Muscle layer of duodenum (tissue), 2 donors: ENCODE measurements at regions not wholly inside any gene's neighbourhood (a gene's known extent, or its start where the extent isn't known, plus 50 kb on each side); places are given as distances from the start of the nearest gene placed in this dataset.
"Not testable (repeated sequence)": the region's sequence is repeated elsewhere in the genome, so short reads cannot be mapped to it uniquely, and the experiment has no call there.

Source experiments
- H3K27ac ChIP-seq: one replicate; pipeline ENCODE4 v1.7.0; 2013; ENCODE audit warnings: mild to moderate bottlenecking, low read length
- H3K27me3 ChIP-seq: one replicate; pipeline ENCODE4 v1.7.0; 2013; ENCODE audit warnings: low read depth, mild to moderate bottlenecking, control low read depth, low read length
- H3K36me3 ChIP-seq, 2 donors: one replicate each; pipeline ENCODE4 v1.7.0; 2013; ENCODE audit warnings: low read length in 2 of 2, control low read depth in 1 of 2, mild to moderate bottlenecking in 1 of 2; ENCODE audit not compliant: insufficient read depth in 2 of 2, control insufficient read depth in 1 of 2
- H3K4me1 ChIP-seq, 2 donors: one replicate each; pipeline ENCODE4 v1.7.0; 2013; ENCODE audit warnings: low read length in 2 of 2, mild to moderate bottlenecking in 2 of 2, control low read depth in 1 of 2, moderate library complexity in 1 of 2; ENCODE audit not compliant: insufficient read depth in 2 of 2, control insufficient read depth in 1 of 2
- H3K4me3 ChIP-seq, 2 donors: one replicate each; pipeline ENCODE4 v1.7.0; 2013; ENCODE audit warnings: low read length in 2 of 2, low read depth in 1 of 2, mild to moderate bottlenecking in 1 of 2
- H3K9me3 ChIP-seq, 2 donors: one replicate each; pipeline ENCODE4 v1.7.0; 2013; ENCODE audit warnings: low read length in 2 of 2, control low read depth in 1 of 2, mild to moderate bottlenecking in 1 of 2; ENCODE audit not compliant: control insufficient read depth in 1 of 2
- donor health status: healthy.

GRCh38 chrY:7336023-7336873, 424.7 kb upstream of the AMELY start:
- Histone ChIP-seq H3K27me3 (no peaks in the 10 kb centered on the region), H3K27ac (no peak overlapping the region), H3K36me3 (peaks cover 0 to 3% of the 10 kb centered on the region in 2 donors), H3K4me1 (peaks cover 0 to 5% of the 10 kb centered on the region in 2 donors), H3K9me3 (no peaks in the 10 kb centered on the region), H3K4me3 (no peak overlapping the region)

DNA sequence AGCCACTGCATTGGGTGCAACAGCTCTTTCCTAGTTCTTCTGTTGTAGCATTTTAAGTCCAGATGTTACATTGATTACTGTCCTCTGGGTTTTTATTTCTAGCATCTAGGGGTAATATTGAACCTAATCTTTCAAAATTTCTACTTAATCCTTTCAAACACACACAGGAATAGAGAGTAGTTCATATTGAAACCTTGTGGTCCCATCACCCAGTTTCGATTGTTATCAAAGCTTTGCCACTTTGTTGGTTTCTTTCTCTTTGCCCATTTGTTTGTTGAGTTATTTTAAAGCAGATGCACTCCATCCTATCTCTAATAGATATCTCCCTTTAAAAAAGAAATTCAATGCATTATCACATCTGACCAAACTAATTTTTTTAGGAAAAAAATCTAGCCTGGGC, 422.9 kb upstream of the AMELY start:
- peaks cover 0 to 3% of the 10 kb centered on the region in 2 donors for H3K36me3 ChIP-seq
- H3K4me1 ChIP-seq, result peaks cover 0 to 2% of the 10 kb centered on the region in 2 donors
- H3K27me3 ChIP-seq, result no peaks in the 10 kb centered on the region
- no peaks in the 10 kb centered on the region for H3K9me3 ChIP-seq
- H3K4me3 ChIP-seq, result no peak overlapping the region
- no peak overlapping the region for H3K27ac ChIP-seq

GRCh38 chrY:7326296-7327246, 415.0 kb upstream of the AMELY start:
- Histone ChIP-seq H3K4me1 (no peaks in the 10 kb centered on the region), H3K36me3 (peaks cover 0 to 7% of the 10 kb centered on the region in 2 donors), H3K4me3 (no peak overlapping the region), H3K27me3 (no peaks in the 10 kb centered on the region), H3K9me3 (no peaks in the 10 kb centered on the region), H3K27ac (no peak overlapping the region)

DNA sequence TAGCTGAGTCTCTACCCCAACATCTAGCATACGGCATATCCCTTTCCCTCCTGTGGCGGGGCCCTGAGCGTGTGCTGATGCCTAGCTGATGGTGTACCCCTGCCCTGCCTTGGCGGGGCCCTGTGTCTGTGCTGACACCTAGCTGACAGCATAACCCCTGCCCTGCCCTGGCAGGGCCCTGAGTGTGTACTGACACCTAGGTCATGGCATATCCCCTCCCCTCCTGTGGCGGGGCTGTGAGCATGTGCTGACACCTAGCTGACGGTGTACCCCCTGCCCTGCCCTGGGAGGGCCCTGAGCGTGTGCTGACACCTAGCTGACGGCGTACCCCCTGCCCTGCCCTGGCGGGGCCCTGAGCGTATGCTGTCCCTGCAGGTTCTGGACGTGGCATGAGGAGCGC, 414.0 kb upstream of the AMELY start:
- no peak overlapping the region for H3K27ac ChIP-seq
- no peak overlapping the region for H3K4me3 ChIP-seq
- peaks cover 0 to 7% of the 10 kb centered on the region in 2 donors for H3K36me3 ChIP-seq
- H3K4me1 ChIP-seq, result no peaks in the 10 kb centered on the region
- no peaks in the 10 kb centered on the region for H3K27me3 ChIP-seq
- H3K9me3 ChIP-seq, result no peaks in the 10 kb centered on the region

DNA sequence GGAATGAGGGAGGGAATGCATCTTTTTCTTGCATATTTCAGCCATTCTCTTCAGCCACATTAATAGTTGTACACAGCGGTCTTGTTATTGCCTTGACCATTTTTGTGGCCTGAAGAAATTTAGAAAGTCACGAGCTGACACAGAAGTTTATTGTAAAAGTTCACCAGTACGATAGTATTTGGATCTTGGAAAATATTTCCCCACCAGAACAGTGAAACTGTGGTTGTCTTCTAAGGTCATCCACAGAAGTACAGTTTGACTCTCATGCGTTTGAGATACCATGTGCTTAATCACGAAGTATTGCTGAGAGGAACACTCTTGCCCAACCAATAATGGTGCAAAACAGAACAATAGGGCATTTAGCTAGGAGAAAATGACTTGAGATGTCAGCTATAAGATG, 409.2 kb upstream of the AMELY start:
- Histone ChIP-seq H3K4me1 (peaks cover 0 to 4% of the 10 kb centered on the region in 2 donors), H3K27me3 (no peaks in the 10 kb centered on the region), H3K27ac (no peak overlapping the region), H3K4me3 (no peak overlapping the region), H3K9me3 (no peaks in the 10 kb centered on the region), H3K36me3 (peaks cover 0 to 7% of the 10 kb centered on the region in 2 donors)

DNA sequence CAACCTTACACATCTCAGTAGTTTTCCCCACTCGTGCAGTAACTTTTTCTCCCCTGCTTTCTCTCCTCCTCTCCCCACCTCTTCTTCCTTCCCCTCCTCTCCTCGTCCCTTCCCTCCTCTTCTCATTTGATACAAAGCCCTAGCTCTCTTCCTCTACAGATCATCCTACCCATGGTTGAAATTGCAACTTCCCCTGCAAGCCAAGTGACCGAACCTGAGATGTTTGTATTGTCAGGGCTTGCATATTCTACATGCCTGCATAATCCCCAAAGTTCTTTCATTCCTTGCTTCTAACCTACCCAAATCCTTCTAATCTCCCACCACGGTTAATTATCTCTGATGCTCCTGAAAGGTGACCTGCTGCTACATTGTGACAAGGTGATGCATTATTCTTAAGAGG, 408.6 kb upstream of the AMELY start:
- not testable (repeated sequence) for H3K9me3 ChIP-seq, H3K4me1 ChIP-seq, H3K4me3 ChIP-seq, H3K27ac ChIP-seq, H3K36me3 ChIP-seq, H3K27me3 ChIP-seq

DNA sequence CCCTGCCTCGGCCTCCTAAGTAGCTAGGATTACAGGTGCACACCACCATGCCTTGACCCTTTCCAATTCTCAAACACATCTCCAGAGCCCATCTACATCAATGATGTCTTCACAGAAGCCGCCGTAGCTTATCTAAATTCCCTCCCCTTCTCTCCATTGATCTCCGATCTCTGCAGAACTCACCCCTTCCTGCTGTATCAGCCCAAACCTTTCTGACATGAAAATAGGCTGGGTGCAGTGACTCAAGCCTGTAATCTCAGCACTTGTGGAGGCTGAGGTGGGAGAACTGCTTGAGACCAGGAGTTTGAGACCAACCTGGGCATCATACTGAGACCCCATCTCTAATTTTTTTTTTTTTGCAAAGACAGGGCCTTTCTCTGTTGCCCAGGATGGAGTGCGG, 406.6 kb upstream of the AMELY start:
- H3K4me1 ChIP-seq, result peaks cover 0 to 4% of the 10 kb centered on the region in 2 donors
- no peak overlapping the region for H3K27ac ChIP-seq
- H3K4me3 ChIP-seq, result no peak overlapping the region
- peaks cover 0 to 7% of the 10 kb centered on the region in 2 donors for H3K36me3 ChIP-seq
- H3K9me3 ChIP-seq, result no peaks in the 10 kb centered on the region
- H3K27me3 ChIP-seq, result no peaks in the 10 kb centered on the region

GRCh38 chrY:7317571-7317970, 406.0 kb upstream of the AMELY start:
- Histone ChIP-seq H3K4me1 (peaks cover 0 to 4% of the 10 kb centered on the region in 2 donors), H3K36me3 (peaks cover 0 to 7% of the 10 kb centered on the region in 2 donors), H3K9me3 (no peaks in the 10 kb centered on the region), H3K4me3 (no peak overlapping the region), H3K27me3 (no peaks in the 10 kb centered on the region), H3K27ac (no peak overlapping the region)

GRCh38 chrY:7310482-7311269, 399.1 kb upstream of the AMELY start:
- Histone ChIP-seq H3K36me3 (peaks cover 0 to 4% of the 10 kb centered on the region in 2 donors), H3K4me3 (no peak overlapping the region), H3K27ac (no peak overlapping the region), H3K27me3 (no peaks in the 10 kb centered on the region), H3K4me1 (no peaks in the 10 kb centered on the region), H3K9me3 (no peaks in the 10 kb centered on the region)

GRCh38 chrY:7308816-7309215, 397.3 kb upstream of the AMELY start:
- Histone ChIP-seq H3K9me3 (no peaks in the 10 kb centered on the region), H3K4me3 (no peak overlapping the region), H3K36me3 (peaks cover 0 to 19% of the 10 kb centered on the region in 2 donors), H3K27me3 (no peaks in the 10 kb centered on the region), H3K27ac (no peak overlapping the region), H3K4me1 (no peaks in the 10 kb centered on the region)

GRCh38 chrY:7302306-7302705, 390.8 kb upstream of the AMELY start:
- Histone ChIP-seq H3K27me3 (no peaks in the 10 kb centered on the region), H3K27ac (no peak overlapping the region), H3K9me3 (no peaks in the 10 kb centered on the region), H3K36me3 (peaks cover 0 to 15% of the 10 kb centered on the region in 2 donors), H3K4me1 (peaks cover 3% of the 10 kb centered on the region in 2 donors), H3K4me3 (no peak overlapping the region)
